ENCODE measurements at regions not wholly inside any gene's neighbourhood (a gene's known extent, or its start where the extent isn't known, plus 50 kb on each side); places are given as distances from the start of the nearest gene placed in this dataset.
"Not testable (repeated sequence)": the region's sequence is repeated elsewhere in the genome, so short reads cannot be mapped to it uniquely, and the experiment has no call there.

GRCh38 chr3:40923651-40924050 is 275.7 kb upstream of the CTNNB1 start:
- DNase-seq (ENCODE audit: low read depth in 2 of 3, low spot score in 2 of 3) = no peak

GRCh38 chr3:40924559-40925141 is 274.7 kb upstream of the CTNNB1 start:
- no peak for DNase-seq (ENCODE audit: low read depth in 2 of 3, low spot score in 2 of 3)

- DNase-seq (ENCODE audit: low read depth in 2 of 3, low spot score in 2 of 3) = no peak
Observed at GRCh38 chr3:40925231-40925630, 274.1 kb upstream of the CTNNB1 start.

GRCh38 chr3:40930131-40930538 is 269.2 kb upstream of the CTNNB1 start:
- peak in 2 of 3 donors; percentile 54 to 65 for DNase-seq (ENCODE audit: low read depth in 2 of 3, low spot score in 2 of 3)

- DNase-seq (ENCODE audit: low read depth in 2 of 3, low spot score in 2 of 3) = no peak
Observed at GRCh38 chr3:40930756-40931155, 268.5 kb upstream of the CTNNB1 start.

GRCh38 chr3:40938591-40938990 is 260.7 kb upstream of the CTNNB1 start:
- DNase-seq (ENCODE audit: low read depth in 2 of 3, low spot score in 2 of 3) = no peak

GRCh38 chr3:40939030-40939740 is 260.1 kb upstream of the CTNNB1 start:
- no peak for DNase-seq (ENCODE audit: low read depth in 2 of 3, low spot score in 2 of 3)

GRCh38 chr3:40939741-40940130 is 259.6 kb upstream of the CTNNB1 start:
- DNase-seq (ENCODE audit: low read depth in 2 of 3, low spot score in 2 of 3) = no peak

GRCh38 chr3:40940651-40941050 is 258.7 kb upstream of the CTNNB1 start:
- no peak for DNase-seq (ENCODE audit: low read depth in 2 of 3, low spot score in 2 of 3)

GRCh38 chr3:40947022-40947421 is 252.3 kb upstream of the CTNNB1 start:
- DNase-seq (ENCODE audit: low read depth in 2 of 3, low spot score in 2 of 3) = peak in 2 of 3 donors; percentile 14 to 64

- not testable (repeated sequence) for DNase-seq (ENCODE audit: low read depth in 2 of 3, low spot score in 2 of 3)
Observed at GRCh38 chr3:40949347-40949746, 250.0 kb upstream of the CTNNB1 start.

GRCh38 chr3:40951636-40952035 is 247.7 kb upstream of the CTNNB1 start:
- DNase-seq (ENCODE audit: low read depth in 2 of 3, low spot score in 2 of 3) = no peak

- DNase-seq (ENCODE audit: low read depth in 2 of 3, low spot score in 2 of 3) = no peak
Observed at GRCh38 chr3:40961104-40961857, 238.0 kb upstream of the CTNNB1 start.

GRCh38 chr3:40962721-40963120 is 236.6 kb upstream of the CTNNB1 start:
- DNase-seq (ENCODE audit: low read depth in 2 of 3, low spot score in 2 of 3) = no peak

GRCh38 chr3:40968666-40969065 is 230.6 kb upstream of the CTNNB1 start:
- DNase-seq (ENCODE audit: low read depth in 2 of 3, low spot score in 2 of 3) = no peak

- DNase-seq (ENCODE audit: low read depth in 2 of 3, low spot score in 2 of 3) = no peak
Observed at GRCh38 chr3:40969341-40969740, 230.0 kb upstream of the CTNNB1 start.

GRCh38 chr3:40969756-40970466 is 229.4 kb upstream of the CTNNB1 start:
- DNase-seq (ENCODE audit: low read depth in 2 of 3, low spot score in 2 of 3) = no peak

GRCh38 chr3:40971191-40972168 is 227.8 kb upstream of the CTNNB1 start:
- peak in 2 of 3 donors; percentile 85 for DNase-seq (ENCODE audit: low read depth in 2 of 3, low spot score in 2 of 3)

GRCh38 chr3:40972350-40972749 is 227.0 kb upstream of the CTNNB1 start:
- DNase-seq (ENCODE audit: low read depth in 2 of 3, low spot score in 2 of 3) = no peak

GRCh38 chr3:40973141-40973540 is 226.2 kb upstream of the CTNNB1 start:
- no peak for DNase-seq (ENCODE audit: low read depth in 2 of 3, low spot score in 2 of 3)
